SK-N-SH (cell line): ENCODE measurements at regions not wholly inside any gene's neighbourhood (a gene's known extent, or its start where the extent isn't known, plus 50 kb on each side); places are given as distances from the start of the nearest gene placed in this dataset.

Experiments
- CTCF ChIA-PET: fragments of 300-600, 350-600 bp; formaldehyde crosslinking; extraction: SDS; loops from one replicate; lab custom pipeline; 2021; lab: Yijun Ruan, JAX
- POLR2A ChIA-PET: fragments of 350-600 bp; sonication (Branson Sonifier 250); formaldehyde crosslinking; extraction: SDS; loops from one replicate; lab custom pipeline; 2020; ENCODE audit warnings: antibody characterized with exemption, inconsistent platforms; lab: Yijun Ruan, JAX
- DNase-seq: peaks from one replicate; pipeline ENCODE4 v3.0.0; 2012
- H2AFZ ChIP-seq: fragments of 200-600 bp; sonication (generic); 2 replicates; pipeline ENCODE4 v1.8.1; 2016; ENCODE audit warnings: antibody characterized with exemption, mild to moderate bottlenecking, low read depth
- H3F3A ChIP-seq: fragments of 200-600 bp; sonication (generic); replicated peaks from 2 replicates; pipeline ENCODE3; 2016; ENCODE audit warnings: antibody characterized with exemption, mild to moderate bottlenecking; ENCODE audit not compliant: insufficient read depth
- H3K27ac ChIP-seq, 2 experiments: fragments of 200-500 bp in 1 of 2; fragments of 200-600 bp in 1 of 2; sonication (Bioruptor generic) in 1 of 2; sonication (generic), shearing (Covaris generic) in 1 of 2; 2 replicates each; pipeline versions ENCODE4 v1.5.1 to v1.6.1; 2014 to 2016; ENCODE audit warnings: low read depth in 2 of 2, inconsistent platforms in 1 of 2, low read length in 1 of 2, mild to moderate bottlenecking in 1 of 2, mixed read lengths in 1 of 2
- H3K27me3 ChIP-seq: fragments of 200-600 bp; sonication (generic), shearing (Covaris generic); 2 replicates; pipeline ENCODE4 v1.6.1; 2016; ENCODE audit warnings: mixed run types; ENCODE audit not compliant: insufficient read depth
- H3K36me3 ChIP-seq, 2 experiments: fragments of 200-500 bp in 1 of 2; fragments of 200-600 bp in 1 of 2; sonication (Bioruptor generic) in 1 of 2; sonication (generic) in 1 of 2; replicated peaks in 1 of 2; 2 replicates each; pipeline versions ENCODE3 to v1.5.1; 2014 to 2016; ENCODE audit warnings: low read length in 1 of 2, mild to moderate bottlenecking in 1 of 2; ENCODE audit not compliant: insufficient read depth in 2 of 2, control insufficient read depth in 1 of 2
- H3K4me1 ChIP-seq, 2 experiments: fragments of 200-500 bp in 1 of 2; fragments of 200-600 bp in 1 of 2; sonication (Bioruptor generic) in 1 of 2; sonication (generic), shearing (Covaris generic) in 1 of 2; 2 replicates each; pipeline versions ENCODE4 v1.5.1 to v1.6.1; 2014 to 2016; ENCODE audit warnings: low read depth in 1 of 2, low read length in 1 of 2, mixed run types in 1 of 2; ENCODE audit not compliant: insufficient read depth in 2 of 2, control insufficient read depth in 1 of 2
- H3K4me2 ChIP-seq: fragments of 200-600 bp; sonication (generic), shearing (Covaris generic); 2 replicates; pipeline ENCODE4 v1.6.1; 2017; ENCODE audit warnings: mixed run types
- H3K4me3 ChIP-seq, 2 experiments: fragments of 200-500 bp in 1 of 2; fragments of 200-600 bp in 1 of 2; sonication (Bioruptor generic) in 1 of 2; sonication (generic), shearing (Covaris generic) in 1 of 2; 2 replicates each; pipeline versions ENCODE4 v1.5.1 to v1.8.1; 2014 to 2016; ENCODE audit warnings: low read depth in 2 of 2, inconsistent platforms in 1 of 2, low read length in 1 of 2, mild to moderate bottlenecking in 1 of 2, mixed read lengths in 1 of 2, moderate library complexity in 1 of 2
- H3K79me2 ChIP-seq: fragments of 200-600 bp; sonication (generic); 2 replicates; pipeline ENCODE4 v1.8.1; 2017; ENCODE audit warnings: mild to moderate bottlenecking; ENCODE audit not compliant: insufficient read depth
- H3K9ac ChIP-seq: fragments of 200-600 bp; sonication (generic); 2 replicates; pipeline ENCODE4 v1.6.1; 2017; ENCODE audit warnings: mixed run types
- H3K9me2 ChIP-seq: fragments of 200-600 bp; sonication (generic); 2 replicates; pipeline ENCODE4 v1.6.1; 2017; ENCODE audit warnings: mixed run types
- H3K9me3 ChIP-seq: fragments of 200-600 bp; sonication (generic); 2 replicates; pipeline ENCODE4 v1.6.1; 2017; ENCODE audit warnings: mixed run types, mild to moderate bottlenecking, moderate library complexity
- H4K20me1 ChIP-seq: fragments of 200-600 bp; sonication (generic); 2 replicates; pipeline ENCODE4 v1.6.1; 2017; ENCODE audit warnings: mild to moderate bottlenecking, mixed run types; ENCODE audit not compliant: insufficient read depth
- CHD2 ChIP-seq: fragments of 150-350 bp; IDR thresholded peaks from 2 replicates; pipeline ENCODE4 v1.6.1; 2018; ENCODE audit warnings: low read length; ENCODE audit not compliant: partially characterized antibody
- CTCF ChIP-seq: fragments of 200-600 bp; sonication (generic); IDR thresholded peaks from 2 replicates; pipeline ENCODE4 v1.6.1; 2017; ENCODE audit warnings: antibody characterized with exemption, mild to moderate bottlenecking, moderate library complexity
- EP300 ChIP-seq, 2 experiments: IDR thresholded peaks; 2 replicates each; pipeline versions ENCODE4 v1.4.0 to v1.6.1; 2012; ENCODE audit warnings: borderline replicate concordance in 1 of 2, low read depth in 1 of 2, low read length in 1 of 2
- EZH2phosphoT487 ChIP-seq: fragments of 200-600 bp; sonication (generic); IDR thresholded peaks from 2 replicates; pipeline ENCODE4 v1.6.1; 2017; ENCODE audit warnings: low read depth, mixed run types, mild to moderate bottlenecking, antibody characterized with exemption, moderate library complexity, borderline replicate concordance
- FOXJ3 ChIP-seq: sonication (generic); formaldehyde crosslinking; IDR thresholded peaks from 2 replicates; pipeline ENCODE4 v1.5.1; 2020; ENCODE audit warnings: mild to moderate bottlenecking, missing genetic modification reagents
- FOXM1 ChIP-seq: IDR thresholded peaks from 2 replicates; pipeline ENCODE4 v1.4.0; 2012; ENCODE audit warnings: low read depth, mild to moderate bottlenecking
- MAX ChIP-seq: IDR thresholded peaks from 2 replicates; pipeline ENCODE4 v1.4.0; 2012; ENCODE audit warnings: low read depth
- MXI1 ChIP-seq: IDR thresholded peaks from 2 replicates; pipeline ENCODE4 v1.6.1; 2012; ENCODE audit warnings: mild to moderate bottlenecking, low read depth, low read length, improper control_type of control experiment
- POLR2AphosphoS5 ChIP-seq: IDR thresholded peaks from 2 replicates; pipeline ENCODE4 v1.6.1; 2012; ENCODE audit warnings: low read depth, low read length
- RAD21 ChIP-seq: IDR thresholded peaks from 2 replicates; pipeline ENCODE4 v1.6.1; 2012; ENCODE audit warnings: mild to moderate bottlenecking, low read length
- RFX5 ChIP-seq: IDR thresholded peaks from 2 replicates; pipeline ENCODE4 v1.6.1; 2012; ENCODE audit warnings: mild to moderate bottlenecking, improper control_type of control experiment, low read length
- RXRA ChIP-seq: IDR thresholded peaks from 2 replicates; pipeline ENCODE4 v1.4.0; 2012; ENCODE audit warnings: low read depth, mild to moderate bottlenecking, borderline replicate concordance
- TAF1 ChIP-seq: IDR thresholded peaks from 2 replicates; pipeline ENCODE4 v1.6.1; 2012; ENCODE audit warnings: low read depth, mild to moderate bottlenecking, low read length, moderate library complexity, borderline replicate concordance
- TCF12 ChIP-seq: IDR thresholded peaks from 2 replicates; pipeline ENCODE4 v1.4.0; 2012
- TEAD4 ChIP-seq: IDR thresholded peaks from 2 replicates; pipeline ENCODE4 v1.4.0; 2012; ENCODE audit warnings: mild to moderate bottlenecking, borderline replicate concordance; ENCODE audit not compliant: insufficient read depth
- YY1 ChIP-seq: IDR thresholded peaks from 2 replicates; pipeline ENCODE4 v1.4.0; 2012; ENCODE audit warnings: low read depth, mild to moderate bottlenecking
- WGBS: methylation state at CpG from one replicate; pipeline ENCODE4 v1.1.6; 2017; ENCODE audit warnings: low lambda C conversion rate; 5-methylcytosine and 5-hydroxymethylcytosine counted together
- TF ChIP-seq, protein P1 (sequence below): IDR thresholded peaks from 2 replicates; pipeline ENCODE4 v1.4.0; 2012; ENCODE audit warnings: low read depth, borderline replicate concordance
- TF ChIP-seq, protein P2 (sequence below): IDR thresholded peaks from 2 replicates; pipeline ENCODE4 v1.4.0; 2012; ENCODE audit warnings: low read depth, borderline replicate concordance
- TF ChIP-seq, protein P3 (sequence below): IDR thresholded peaks from 2 replicates; pipeline ENCODE4 v1.6.1; 2012; ENCODE audit warnings: mild to moderate bottlenecking, low read depth, low read length, moderate library complexity

DNA sequence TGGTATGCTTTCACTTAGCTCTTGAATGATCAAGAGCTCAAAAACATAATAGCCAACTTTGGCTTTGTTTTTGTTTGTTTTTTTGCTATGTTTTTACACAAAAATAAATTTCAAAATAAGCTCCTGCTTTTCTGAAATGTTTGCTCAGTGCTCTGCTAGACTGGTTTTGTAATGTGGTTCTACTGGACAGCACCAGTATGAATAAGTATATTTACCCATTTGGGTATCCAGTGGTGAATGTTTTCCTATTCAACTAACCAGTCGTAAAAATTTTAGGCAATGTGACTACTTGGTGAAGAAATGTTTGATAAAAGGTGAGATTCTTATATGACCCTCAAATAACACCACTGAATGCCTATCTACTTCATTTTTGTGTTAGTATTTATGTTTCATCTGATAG is 308.6 kb downstream of the PTPRC start:
- Histone ChIP-seq H3F3A (no peaks in the 10 kb centered on the region), H3K9me2 (no peaks in the 10 kb centered on the region), H3K79me2 (no peaks in the 10 kb centered on the region), H3K4me3 (no peak overlapping the region), H3K9ac (no peak overlapping the region), H3K4me2 (no peak overlapping the region), H2AFZ (no peak overlapping the region), H3K27ac (no peak overlapping the region), H4K20me1 (no peaks in the 10 kb centered on the region), H3K27me3 (no peaks in the 10 kb centered on the region), H3K36me3 (no peaks in the 10 kb centered on the region), H3K9me3 (no peaks in the 10 kb centered on the region), H3K4me1 (no peaks in the 10 kb centered on the region)
- DNase-seq = no peak
- CTCF ChIA-PET = interaction anchor here (0.8 kb wide), 1 partner anchor 62 kb away, joined by 3 read pairs; no protein-coding TSS in a partner anchor
- POLR2A ChIA-PET = no interaction called here
- 78% methylated on average over 1 of the region's 1 CpG for WGBS
- TF ChIP-seq, protein P1, sequence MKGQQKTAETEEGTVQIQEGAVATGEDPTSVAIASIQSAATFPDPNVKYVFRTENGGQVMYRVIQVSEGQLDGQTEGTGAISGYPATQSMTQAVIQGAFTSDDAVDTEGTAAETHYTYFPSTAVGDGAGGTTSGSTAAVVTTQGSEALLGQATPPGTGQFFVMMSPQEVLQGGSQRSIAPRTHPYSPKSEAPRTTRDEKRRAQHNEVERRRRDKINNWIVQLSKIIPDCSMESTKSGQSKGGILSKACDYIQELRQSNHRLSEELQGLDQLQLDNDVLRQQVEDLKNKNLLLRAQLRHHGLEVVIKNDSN = no peak
- TF ChIP-seq TAF1 (no peak), EP300 (IDR thresholded peaks at IDR 0.05; ENCODE audit: borderline replicate concordance in 1 of 2, low read depth in 1 of 2, low read length in 1 of 2) (no peak), CHD2 (no peak), TCF12 (no peak), RAD21 (no peak), MAX (no peak), CTCF (no peak), TEAD4 (no peak), RFX5 (no peak), YY1 (no peak), FOXM1 (no peak), FOXJ3 (no peak), MXI1 (no peak)

DNA sequence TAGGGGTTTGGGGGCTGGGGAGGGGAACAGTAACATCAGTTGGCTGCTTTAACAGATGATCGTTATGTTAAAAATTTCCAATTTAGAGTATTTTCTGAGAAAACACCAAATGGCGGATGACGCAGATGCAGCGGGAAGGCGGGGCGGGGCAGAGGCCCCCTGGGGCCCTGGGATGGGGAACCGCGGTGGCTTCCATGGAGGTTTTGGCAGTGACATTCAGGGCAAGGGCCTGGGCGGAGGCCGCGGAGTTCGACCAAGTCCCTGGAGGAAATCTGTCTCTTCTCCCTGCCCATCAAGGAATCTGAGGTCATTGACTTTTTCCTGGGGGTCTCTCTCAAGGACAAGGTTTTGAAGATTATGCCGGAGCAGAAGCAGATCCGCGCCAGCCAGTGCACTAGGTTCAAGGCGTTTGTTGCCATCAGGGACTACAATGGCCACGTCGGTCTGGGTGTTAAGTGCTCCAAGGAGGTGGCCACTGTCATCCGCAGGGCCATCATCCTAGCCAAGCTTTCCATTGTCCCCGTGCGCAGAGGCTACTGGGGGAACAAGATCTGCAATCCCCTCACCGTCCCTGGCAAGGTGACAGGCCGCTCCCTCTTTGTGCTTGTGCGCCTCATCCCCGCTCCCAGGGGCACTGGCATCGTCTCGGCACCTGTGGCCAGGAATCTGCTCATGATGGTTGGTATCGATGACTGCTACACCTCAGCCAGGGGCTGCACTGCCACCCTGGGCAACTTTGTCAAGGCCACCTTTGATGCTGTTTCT is 310.2 kb downstream of the PTPRC start:
- TF ChIP-seq POLR2AphosphoS5 (no peak), EZH2phosphoT487 (no peak), TAF1 (no peak), RXRA (no peak)
- TF ChIP-seq, protein P2, sequence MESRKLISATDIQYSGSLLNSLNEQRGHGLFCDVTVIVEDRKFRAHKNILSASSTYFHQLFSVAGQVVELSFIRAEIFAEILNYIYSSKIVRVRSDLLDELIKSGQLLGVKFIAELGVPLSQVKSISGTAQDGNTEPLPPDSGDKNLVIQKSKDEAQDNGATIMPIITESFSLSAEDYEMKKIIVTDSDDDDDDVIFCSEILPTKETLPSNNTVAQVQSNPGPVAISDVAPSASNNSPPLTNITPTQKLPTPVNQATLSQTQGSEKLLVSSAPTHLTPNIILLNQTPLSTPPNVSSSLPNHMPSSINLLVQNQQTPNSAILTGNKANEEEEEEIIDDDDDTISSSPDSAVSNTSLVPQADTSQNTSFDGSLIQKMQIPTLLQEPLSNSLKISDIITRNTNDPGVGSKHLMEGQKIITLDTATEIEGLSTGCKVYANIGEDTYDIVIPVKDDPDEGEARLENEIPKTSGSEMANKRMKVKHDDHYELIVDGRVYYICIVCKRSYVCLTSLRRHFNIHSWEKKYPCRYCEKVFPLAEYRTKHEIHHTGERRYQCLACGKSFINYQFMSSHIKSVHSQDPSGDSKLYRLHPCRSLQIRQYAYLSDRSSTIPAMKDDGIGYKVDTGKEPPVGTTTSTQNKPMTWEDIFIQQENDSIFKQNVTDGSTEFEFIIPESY = no peak
- TF ChIP-seq, protein P3, sequence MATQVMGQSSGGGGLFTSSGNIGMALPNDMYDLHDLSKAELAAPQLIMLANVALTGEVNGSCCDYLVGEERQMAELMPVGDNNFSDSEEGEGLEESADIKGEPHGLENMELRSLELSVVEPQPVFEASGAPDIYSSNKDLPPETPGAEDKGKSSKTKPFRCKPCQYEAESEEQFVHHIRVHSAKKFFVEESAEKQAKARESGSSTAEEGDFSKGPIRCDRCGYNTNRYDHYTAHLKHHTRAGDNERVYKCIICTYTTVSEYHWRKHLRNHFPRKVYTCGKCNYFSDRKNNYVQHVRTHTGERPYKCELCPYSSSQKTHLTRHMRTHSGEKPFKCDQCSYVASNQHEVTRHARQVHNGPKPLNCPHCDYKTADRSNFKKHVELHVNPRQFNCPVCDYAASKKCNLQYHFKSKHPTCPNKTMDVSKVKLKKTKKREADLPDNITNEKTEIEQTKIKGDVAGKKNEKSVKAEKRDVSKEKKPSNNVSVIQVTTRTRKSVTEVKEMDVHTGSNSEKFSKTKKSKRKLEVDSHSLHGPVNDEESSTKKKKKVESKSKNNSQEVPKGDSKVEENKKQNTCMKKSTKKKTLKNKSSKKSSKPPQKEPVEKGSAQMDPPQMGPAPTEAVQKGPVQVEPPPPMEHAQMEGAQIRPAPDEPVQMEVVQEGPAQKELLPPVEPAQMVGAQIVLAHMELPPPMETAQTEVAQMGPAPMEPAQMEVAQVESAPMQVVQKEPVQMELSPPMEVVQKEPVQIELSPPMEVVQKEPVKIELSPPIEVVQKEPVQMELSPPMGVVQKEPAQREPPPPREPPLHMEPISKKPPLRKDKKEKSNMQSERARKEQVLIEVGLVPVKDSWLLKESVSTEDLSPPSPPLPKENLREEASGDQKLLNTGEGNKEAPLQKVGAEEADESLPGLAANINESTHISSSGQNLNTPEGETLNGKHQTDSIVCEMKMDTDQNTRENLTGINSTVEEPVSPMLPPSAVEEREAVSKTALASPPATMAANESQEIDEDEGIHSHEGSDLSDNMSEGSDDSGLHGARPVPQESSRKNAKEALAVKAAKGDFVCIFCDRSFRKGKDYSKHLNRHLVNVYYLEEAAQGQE = no peak
- Histone ChIP-seq H3K9me2 (no peaks in the 10 kb centered on the region), H3K36me3 (no peaks in the 10 kb centered on the region)

More for the DNA sequence above, 310.2 kb downstream of the PTPRC start:
- 91% methylated on average over 15 of the region's 28 CpGs for WGBS
- ChIA-PET POLR2A (no interaction called here), CTCF (no interaction called here)
- H3K4me2 ChIP-seq = no peak overlapping the region
- H3K9ac ChIP-seq = no peak overlapping the region
- no peaks in the 10 kb centered on the region for H3F3A ChIP-seq
- no peaks in the 10 kb centered on the region for H3K27me3 ChIP-seq
- no peak overlapping the region for H2AFZ ChIP-seq
- no peaks in the 10 kb centered on the region for H3K9me3 ChIP-seq
- H3K4me3 ChIP-seq = no peak overlapping the region
- no peak for DNase-seq
- H3K79me2 ChIP-seq = no peaks in the 10 kb centered on the region
- H4K20me1 ChIP-seq = no peaks in the 10 kb centered on the region
- no peaks in the 10 kb centered on the region for H3K4me1 ChIP-seq
- no peak overlapping the region for H3K27ac ChIP-seq
